GM21529 (cell line): ENCODE measurements at regions not wholly inside any gene's neighbourhood (a gene's known extent, or its start where the extent isn't known, plus 50 kb on each side); places are given as distances from the start of the nearest gene placed in this dataset.
"Not testable (repeated sequence)": the region's sequence is repeated elsewhere in the genome, so short reads cannot be mapped to it uniquely, and the experiment has no call there.

ENCODE experiments used
- ATAC-seq: cut with Tn5 transposase; IDR thresholded peaks from one replicate; pipeline ENCODE4 v1.9.1; 2021; ENCODE audit not compliant: unreplicated experiment

DNA sequence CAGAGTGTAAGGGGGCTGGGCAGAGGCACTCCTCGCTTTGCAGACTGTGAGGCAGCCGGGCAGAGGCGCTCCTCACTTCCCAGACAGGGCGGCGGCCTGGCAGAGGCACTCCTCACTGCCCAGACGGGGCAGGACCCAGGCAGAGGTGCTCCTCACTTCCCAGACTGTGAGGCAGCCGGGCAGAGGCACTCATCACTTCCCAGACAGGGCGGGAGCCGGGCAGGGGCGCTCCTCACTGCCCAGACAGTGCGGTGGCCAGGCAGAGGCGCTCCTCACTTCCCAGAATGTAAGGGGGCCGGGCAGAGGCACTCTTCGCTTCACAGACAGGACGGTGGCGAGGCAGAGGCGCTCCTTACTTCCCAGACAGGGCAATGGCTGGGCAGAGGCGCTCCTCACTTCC is 442.5 kb downstream of the SPATA31D1 start:
- ATAC-seq: no peak

DNA sequence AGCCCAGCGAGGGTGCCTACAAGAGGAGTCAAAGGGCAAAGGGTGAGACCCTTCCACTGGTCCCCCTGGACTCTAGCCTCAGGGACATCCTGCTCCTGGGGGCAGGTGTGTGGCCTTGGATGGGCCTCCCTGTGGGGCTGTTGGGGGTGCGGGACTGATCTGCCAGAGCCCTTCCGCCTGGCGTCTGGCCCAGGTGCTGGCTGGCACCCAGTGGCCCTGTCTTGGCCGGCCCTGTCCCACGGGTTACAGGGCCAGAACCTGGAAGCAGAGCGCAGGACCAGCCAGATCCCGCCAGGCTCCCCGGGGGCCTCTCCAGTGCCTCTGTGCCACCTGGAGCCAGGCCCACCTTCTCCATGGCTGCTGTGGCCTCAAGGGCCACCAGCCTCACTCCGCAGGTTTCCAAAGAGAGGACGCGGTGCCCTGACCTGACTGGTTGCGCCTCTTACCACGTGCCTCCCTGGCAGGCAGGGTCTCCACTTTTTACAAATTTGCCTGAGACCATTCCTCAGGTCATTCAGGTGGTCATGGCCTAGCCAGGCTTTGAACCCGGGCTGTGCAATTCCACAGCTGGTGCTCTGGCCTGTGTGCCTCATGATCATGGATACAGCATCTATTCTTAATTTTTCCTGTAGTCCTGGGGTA is 444.8 kb downstream of the SPATA31D1 start:
- ATAC-seq: not testable (repeated sequence)

DNA sequence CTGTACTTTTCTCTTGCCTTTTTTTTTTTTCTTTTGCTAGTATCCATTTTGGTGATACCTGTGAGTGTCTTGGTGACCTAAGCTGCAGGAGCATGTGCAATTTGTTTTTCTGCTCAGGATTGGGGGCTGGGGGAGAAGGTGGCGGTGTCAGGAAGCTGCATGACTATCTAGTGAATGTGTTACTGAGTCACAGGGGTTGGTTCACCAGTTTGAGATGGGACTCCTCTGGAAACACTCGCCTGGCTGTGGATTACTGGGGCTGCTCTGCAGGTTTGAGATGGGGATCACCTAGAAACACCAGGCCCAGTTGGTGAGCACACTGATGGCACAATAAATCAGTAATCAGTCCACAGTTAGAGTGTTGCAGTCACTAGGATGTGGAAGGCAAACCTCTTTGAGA is 447.9 kb downstream of the SPATA31D1 start:
- ATAC-seq: no peak

DNA sequence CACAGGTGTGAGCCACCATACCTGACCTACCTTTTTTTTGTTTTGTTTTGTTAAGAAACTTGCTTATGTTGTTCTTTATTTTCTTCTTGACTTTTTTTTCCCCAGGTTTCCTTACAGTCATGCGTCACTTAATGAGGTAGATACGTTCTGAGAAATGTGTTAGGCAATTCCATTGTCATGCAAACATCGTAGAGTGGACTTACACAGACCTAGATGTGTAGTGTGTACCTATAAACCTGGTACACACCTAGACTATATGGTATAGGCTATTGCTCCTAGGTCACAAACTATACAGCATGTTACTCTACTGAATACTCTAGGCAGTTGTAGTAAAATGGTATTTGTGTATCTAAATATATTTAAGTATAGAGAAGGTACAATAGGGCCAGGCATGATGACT is 448.6 kb downstream of the SPATA31D1 start:
- not testable (repeated sequence) for ATAC-seq

DNA sequence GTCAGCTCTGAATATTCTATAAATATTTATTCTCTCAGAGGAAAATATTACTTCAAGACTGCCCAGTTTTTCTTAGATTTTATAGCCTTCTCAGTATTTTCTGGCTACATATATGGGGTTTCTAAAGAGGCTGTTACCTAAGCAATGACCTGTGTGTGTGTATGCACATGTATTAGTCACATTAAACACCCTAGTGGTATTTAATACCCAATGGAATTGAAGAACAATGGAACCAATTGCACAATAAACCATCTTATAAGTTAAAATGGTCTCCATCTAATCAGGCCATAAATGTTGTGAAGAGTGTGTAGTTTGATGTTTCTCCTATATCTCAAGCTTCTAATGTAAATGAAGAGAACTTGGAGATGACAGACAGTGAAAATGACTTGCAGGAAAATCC is 450.0 kb downstream of the SPATA31D1 start:
- ATAC-seq: no peak

DNA sequence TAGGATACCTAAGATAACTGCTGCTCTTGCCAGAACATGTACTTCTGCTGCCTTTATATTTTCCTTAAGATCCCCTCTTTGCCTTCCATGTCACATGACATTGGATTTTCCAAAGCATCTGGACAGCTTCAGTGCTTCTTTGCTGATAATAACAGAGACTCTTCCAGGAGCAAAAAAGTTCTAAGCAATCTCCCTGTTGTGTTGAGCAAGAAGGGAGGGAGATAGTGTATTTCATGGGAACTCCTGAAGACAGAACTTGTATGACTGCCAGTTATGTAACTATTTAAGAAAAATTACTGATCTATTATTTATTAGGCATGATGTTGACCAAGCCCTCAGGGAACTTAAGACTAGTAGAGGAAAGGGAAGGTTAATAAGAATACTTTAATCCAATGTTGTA is 454.7 kb downstream of the SPATA31D1 start:
- ATAC-seq: no peak

DNA sequence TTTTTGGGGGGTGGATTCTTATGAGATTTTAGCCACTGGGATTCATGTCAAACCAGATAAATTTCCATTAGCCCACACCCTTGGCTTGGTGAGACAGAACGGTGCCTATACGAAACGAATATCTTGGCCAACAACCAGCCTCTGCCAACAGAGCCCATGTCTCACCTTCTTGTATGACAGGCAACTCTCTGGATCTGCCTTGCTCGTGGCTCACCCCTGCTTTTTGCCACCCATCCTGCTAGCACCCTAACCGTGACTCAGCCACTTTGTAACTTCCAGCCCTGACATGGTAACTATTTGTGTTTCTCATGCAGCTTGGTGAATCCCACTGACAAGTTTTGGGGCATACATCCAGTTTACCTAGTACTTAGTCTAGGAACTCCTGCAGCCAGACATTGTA is 457.0 kb downstream of the SPATA31D1 start:
- no peak for ATAC-seq

DNA sequence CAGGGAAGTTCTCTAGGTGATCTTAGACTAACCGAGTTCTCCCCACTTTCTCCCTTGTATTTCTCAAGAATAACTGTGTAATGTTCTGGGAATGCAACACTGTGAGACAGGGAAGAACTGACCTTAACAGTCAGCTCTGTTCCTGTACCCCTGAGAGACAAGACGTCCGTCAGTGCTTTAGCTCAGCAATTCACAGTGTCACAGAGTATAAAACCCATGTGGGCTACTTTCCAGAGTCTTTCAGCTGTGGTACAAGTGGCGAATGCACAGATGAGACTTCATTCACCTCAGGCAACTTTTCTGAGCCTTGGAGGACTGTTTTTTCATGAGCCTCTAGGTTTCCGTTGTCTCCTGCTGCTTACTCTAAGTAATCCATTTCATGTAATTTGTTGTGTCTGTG is 458.8 kb downstream of the SPATA31D1 start:
- no peak for ATAC-seq

DNA sequence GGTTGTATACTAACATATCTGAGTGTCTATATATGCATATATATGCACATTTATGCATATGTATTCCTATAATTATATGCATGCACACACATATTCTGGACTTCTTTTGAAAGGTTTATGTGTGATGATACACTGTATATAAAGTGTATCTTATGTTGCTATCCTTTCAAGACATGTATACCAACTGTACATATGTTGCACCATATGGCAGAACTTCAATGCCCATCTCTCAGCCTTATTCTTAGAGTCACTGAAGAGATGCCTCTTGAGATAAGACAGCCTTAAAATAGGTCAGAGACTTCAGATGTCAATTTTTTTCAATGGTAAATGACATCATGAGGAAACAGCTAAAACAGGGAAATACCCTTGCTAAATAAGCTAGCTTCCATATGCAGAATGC is 461.4 kb downstream of the SPATA31D1 start:
- no peak for ATAC-seq

DNA sequence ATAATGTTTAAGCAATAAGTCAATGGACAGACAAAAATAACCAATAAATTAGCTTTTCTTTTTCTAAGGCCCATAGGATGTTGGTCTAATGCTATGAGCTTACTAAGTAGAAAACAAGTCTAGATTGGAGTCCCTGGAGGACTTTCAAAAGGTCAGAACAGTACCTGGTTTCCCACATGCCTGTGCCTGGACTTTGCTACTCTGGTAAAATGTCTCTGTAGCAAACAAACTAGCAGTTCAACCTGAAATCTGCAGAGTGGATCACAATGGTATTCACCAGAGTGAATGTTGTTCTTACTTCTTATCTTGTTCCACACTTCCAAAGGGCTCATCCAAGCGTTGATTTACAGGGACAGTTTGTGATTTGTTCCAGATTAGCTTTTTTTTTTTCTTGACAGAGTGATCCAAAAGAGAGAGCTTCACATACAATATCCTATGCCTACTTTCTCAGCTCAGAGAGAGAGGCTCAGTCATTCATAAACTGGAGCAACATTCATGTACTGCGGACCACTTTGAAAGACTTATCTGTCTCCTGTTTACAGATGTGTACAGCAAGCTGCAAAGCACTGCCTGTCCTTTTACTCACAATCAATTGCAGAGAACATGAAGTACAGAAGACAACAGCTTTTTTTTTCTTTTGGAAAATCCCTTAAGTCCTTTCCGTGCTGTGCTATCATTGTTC is 466.1 kb downstream of the SPATA31D1 start:
- no peak for ATAC-seq

DNA sequence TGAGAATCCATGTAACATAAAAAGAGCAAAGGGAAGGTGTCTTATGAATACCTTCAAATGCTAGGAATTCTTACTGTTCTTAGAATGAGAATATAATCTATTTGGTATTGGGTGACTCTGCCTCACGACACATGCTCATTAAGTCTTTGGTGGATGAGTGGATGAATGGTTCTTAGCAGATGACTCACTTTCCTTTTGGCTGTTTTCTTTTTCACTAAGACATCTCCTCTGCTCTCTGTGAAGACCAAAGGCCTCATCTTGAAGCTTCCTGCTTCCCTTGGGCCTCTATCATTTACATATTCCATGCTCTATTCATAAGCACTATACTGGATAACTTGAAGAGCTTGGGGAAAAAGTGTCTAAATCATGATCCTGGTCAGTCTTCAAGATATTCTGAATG is 468.1 kb downstream of the SPATA31D1 start:
- no peak for ATAC-seq

DNA sequence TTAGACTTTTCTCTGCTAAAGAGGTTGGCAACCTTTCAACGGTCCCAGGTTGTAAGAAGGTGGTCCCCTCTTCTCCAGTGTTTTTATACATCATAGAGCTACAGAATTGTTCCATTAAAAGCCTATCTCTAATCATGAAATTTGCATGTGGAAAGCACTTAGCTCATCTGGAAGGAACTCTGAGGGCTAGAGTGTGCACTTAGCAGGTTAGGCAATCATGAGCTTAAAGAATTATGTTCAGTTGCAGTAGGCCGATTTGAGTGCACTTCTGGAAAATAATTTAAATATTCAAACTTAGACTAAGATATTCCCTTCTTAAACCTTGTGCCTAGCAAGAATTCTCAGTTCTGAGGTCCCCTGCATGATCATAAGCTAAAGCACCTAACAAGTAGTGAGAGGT is 468.7 kb downstream of the SPATA31D1 start:
- no peak for ATAC-seq

DNA sequence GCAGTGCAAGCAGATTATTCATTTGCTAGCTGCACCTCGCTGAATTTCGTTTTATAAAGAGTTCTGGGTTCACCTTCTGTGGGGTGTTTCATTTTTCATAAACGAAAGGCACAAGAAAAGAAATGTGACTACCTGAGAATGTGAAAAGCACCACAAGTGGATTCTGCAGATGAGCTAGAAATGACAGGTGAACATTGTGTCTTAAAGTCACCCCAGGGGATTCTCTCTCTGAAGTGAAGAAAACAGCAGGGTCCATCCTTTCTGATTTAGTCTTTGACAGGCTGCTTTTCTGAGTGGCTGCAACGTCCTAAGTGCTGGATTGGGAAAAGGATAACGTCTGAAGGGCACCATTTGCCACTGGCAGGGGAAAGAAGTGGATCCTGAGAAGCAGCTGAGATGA is 469.3 kb downstream of the SPATA31D1 start:
- ATAC-seq: no peak

DNA sequence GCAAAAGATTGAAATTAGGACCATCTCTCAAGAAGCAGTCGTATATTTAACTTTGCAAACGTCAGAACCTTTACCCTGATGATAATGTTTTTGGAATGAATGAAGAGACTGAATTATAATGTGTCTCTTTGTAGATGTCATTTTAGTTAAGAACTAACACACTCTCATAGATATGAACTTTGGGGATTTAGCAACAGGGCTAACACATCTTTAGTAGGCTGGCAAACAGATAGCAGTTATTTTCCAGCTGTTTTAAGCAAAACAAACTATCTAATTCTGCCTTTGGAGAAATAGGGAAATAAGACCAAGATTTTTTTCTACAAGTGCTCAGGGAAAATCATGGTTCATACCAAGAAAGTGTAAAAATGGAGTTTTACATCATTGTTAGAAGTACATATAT is 469.7 kb downstream of the SPATA31D1 start:
- ATAC-seq: no peak

DNA sequence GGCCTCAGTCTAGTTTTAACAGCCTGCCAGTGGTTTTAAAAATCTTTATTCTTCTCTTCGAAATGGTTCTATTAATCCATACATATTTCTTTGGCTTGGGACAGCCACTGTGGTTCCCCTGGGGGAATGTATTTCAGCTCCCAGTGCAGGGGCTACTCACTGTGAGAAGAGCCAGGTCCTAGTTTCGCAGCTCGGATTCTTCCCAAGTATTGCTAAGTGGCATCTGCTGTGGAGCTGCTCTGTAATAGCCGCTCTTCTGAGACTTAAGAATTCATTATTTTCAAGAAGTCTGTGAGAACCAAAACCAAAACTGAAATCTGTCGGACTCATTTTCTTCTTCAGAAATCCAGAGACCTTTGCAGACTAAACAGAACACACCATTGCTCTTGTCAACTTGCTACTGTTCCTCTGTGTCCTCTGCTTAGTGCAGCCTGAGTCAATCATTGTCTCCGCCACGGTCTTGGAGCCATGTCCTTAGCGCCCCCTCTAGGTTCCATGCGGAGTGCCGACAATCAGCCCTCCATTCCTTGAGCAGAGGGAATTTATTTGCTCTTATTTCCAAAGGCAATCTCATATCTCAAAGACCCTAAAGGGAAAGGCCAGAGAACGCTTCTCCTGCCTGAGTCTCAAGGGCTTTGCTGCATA is 478.2 kb downstream of the SPATA31D1 start:
- ATAC-seq: no peak

DNA sequence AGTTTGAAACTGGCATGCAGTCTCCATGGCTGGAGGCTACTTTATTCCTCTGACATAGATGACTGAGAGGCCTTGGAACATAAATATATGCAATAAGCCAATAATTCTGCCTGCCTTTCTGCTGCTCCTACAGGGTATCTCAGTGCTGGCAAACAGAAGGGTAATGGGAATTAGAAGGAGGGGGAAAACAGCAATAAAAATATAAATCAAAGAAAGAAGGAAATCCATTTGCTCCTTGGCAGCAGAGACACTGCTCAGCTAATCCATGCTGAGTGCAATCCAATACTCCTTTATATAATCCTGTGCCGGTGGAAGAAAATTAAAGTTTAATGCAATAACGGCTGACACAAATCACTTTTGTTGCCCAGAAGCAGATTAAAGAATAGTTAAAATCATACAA is 478.9 kb downstream of the SPATA31D1 start:
- no peak for ATAC-seq

DNA sequence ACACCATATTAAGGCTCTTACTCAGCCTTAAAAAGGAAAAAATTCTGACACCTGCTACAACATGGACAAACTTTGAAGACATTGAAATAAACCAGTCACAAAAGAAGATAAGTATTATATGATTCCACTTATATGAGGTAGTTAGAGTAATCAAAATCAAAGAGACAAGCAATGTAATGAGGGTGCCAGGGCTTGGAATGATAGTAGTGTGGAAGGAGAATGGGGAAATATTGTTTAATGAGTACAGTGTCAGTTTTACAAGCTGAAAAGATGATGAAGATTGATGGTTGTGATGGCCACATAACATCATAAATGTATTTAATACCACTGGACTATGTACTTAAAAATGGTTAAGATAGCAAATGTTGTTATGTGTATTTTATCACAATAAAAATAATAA is 485.7 kb downstream of the SPATA31D1 start:
- ATAC-seq: no peak

DNA sequence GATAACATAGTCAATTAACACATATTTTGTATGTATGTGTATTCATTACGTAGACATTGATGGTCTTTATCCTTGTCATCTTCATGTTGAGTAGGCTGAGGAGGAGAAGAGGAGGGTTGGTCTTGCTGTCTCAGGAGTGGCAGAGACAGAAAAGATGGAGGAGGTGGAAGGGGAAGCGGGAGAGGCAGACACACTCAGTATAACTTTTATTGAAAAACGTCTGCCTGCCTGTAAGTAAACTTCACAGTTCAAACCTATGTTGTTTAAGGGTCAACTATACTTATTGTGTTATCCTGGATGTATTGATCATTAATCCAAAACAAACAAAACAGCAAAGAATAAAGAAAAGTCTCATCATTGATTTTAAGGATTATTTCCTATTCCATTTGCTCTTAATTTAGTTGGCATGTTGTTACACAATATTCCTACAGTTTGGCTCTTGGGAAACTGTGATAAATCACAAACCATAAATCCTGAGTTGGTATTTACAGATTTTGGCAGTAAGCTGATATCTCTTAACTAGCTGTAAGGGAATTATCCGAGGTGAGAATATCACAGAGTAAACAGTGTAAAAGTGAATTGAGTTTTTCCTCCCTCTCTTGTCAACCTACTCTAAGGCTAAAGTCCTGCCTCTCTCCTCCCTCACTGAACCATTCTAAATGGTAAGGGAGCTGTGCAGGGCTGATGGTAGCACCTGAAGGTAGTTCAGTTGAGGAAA is 487.2 kb downstream of the SPATA31D1 start:
- no peak for ATAC-seq

DNA sequence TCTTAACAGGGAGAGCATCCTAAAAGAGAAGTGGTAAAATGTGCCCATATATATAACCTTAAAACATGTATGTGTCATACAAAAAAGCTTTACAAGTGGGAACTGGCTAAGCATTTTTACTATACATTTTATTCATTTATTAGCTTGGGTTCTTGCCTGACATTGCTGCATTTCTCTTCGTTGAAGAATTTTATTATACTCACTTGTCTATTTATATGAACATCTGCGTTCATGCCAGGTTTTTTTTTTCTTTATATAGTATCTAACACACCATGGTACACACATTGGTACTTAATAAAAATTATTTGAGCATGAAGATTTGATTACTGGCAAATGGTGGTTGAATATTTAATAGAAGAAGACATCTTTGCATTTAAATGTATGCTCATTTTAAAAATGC is 492.3 kb downstream of the SPATA31D1 start:
- no peak for ATAC-seq

DNA sequence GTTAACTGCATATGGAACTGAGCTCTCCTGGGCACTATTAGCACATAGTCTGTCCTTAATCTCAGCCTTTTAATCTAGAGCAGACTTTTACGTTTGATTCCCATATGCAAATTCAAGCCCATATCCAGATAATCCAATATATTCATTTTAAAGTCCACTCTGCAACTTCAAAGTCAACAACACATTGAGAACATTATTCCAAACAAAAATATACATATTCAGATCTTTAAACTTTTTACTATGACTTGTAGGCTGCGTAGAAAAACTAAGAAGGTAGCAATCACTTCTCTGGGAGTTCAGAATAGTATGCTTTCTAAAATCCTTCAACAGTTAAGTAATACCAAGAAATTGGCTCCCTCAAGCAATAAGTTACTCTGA is 499.4 kb downstream of the SPATA31D1 start:
- ATAC-seq: no peak

DNA sequence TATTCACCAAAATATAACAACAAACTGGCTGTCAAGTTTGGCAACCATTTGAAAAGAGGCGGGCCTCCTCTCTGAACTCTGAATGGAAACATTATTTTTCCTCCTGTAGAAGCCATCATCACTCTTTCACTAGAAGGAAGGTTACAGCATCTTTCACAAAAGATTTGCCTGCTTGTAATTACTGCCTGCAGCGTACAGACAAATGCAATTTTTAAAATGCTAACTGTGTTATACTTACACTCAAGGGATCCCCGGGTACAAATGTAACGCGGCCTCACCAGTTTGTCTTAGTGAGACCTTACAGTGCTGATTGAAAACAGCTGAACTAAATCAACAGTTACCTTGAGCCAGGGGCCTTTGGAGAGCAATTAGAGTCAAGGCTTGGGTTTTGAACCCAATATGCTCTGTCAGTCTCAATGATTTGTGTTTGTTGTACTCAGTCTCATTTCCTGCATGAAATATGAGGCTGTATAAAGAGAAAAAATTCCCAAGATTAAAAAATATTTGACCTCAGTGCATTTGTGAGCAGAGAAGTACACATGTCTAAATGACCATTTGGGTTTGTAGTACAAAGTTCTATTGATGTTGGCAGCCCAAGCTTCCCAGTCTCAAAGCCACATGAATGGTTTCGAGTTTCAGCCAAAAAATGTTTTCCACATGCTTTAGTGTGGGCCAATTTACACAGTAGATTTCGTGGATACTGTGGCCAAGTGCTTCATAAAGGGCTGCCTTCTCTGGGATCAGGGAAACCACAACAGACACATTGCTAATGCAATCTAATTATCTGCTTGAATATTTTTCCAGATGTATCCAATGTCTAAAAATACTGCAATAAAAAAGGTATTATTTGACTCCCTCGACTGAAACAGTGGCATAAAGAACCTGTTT is 500.0 kb downstream of the SPATA31D1 start:
- ATAC-seq: no peak
